OCI-LY7 (cell line): ENCODE measurements at regions not wholly inside any gene's neighbourhood (a gene's known extent, or its start where the extent isn't known, plus 50 kb on each side); places are given as distances from the start of the nearest gene placed in this dataset.

Experiments
- EZH2phosphoT487 ChIP-seq: fragments of 200-600 bp; sonication (generic); IDR thresholded peaks from 2 replicates; pipeline ENCODE4 v1.6.1; 2018; ENCODE audit warnings: low read depth, borderline replicate concordance, mild to moderate bottlenecking, mixed run types, antibody characterized with exemption, low read length, moderate library complexity, mixed read lengths
- TF ChIP-seq, protein P1 (sequence below): fragments of 200-600 bp; sonication (generic); conservative IDR thresholded peaks from 2 replicates; pipeline ENCODE4 v1.5.1; 2014; ENCODE audit warnings: mild to moderate bottlenecking, antibody characterized with exemption, low read length, moderate library complexity, mixed read lengths

- TF ChIP-seq, protein P1, sequence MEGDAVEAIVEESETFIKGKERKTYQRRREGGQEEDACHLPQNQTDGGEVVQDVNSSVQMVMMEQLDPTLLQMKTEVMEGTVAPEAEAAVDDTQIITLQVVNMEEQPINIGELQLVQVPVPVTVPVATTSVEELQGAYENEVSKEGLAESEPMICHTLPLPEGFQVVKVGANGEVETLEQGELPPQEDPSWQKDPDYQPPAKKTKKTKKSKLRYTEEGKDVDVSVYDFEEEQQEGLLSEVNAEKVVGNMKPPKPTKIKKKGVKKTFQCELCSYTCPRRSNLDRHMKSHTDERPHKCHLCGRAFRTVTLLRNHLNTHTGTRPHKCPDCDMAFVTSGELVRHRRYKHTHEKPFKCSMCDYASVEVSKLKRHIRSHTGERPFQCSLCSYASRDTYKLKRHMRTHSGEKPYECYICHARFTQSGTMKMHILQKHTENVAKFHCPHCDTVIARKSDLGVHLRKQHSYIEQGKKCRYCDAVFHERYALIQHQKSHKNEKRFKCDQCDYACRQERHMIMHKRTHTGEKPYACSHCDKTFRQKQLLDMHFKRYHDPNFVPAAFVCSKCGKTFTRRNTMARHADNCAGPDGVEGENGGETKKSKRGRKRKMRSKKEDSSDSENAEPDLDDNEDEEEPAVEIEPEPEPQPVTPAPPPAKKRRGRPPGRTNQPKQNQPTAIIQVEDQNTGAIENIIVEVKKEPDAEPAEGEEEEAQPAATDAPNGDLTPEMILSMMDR = no peak
- no peak for TF ChIP-seq EZH2phosphoT487
These were observed 434.0 kb upstream of the NR5A2 start for GRCh38 chr1:199593475-199593874.
